SK-N-MC (cell line): ENCODE measurements at regions not wholly inside any gene's neighbourhood (a gene's known extent, or its start where the extent isn't known, plus 50 kb on each side); places are given as distances from the start of the nearest gene placed in this dataset.

Experiments
- EZH2 ChIP-seq: fragments of 200-600 bp; sonication (generic); IDR thresholded peaks from one replicate; pipeline ENCODE4 v1.6.1; 2017; ENCODE audit warnings: antibody characterized with exemption
- POLR2AphosphoS5 ChIP-seq: IDR thresholded peaks from 2 replicates; pipeline ENCODE4 v1.6.1; 2012; ENCODE audit warnings: mild to moderate bottlenecking, low read depth, low read length, borderline replicate concordance

DNA sequence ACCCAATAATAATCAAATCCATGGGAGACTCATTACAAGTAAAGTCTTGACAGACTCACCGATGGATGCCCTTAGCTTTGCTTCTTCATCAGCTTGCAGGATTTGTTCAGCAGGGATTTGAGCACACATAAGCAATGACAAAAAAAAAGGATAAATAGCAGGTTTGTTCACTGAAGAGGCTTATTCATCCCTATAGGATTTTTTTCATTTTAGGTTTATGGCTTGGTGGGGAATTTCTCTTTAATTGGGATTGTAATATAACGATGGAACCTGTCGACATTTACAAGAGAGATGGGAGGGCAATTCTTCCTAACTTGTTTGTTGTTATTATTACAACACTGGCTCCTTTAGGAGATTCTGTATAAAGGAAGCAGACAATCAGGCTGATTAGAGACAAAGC lies 649.1 kb upstream of the PLXNA2 start:
- TF ChIP-seq POLR2AphosphoS5 (no peak), EZH2 (no peak)
